AG10803 (cell line): ENCODE measurements at regions not wholly inside any gene's neighbourhood (a gene's known extent, or its start where the extent isn't known, plus 50 kb on each side); places are given as distances from the start of the nearest gene placed in this dataset.

Source experiments
- DNase-seq: peaks from one replicate; pipeline ENCODE4 v3.0.0; 2010; ENCODE audit warnings: low read depth
- H3K4me3 ChIP-seq: 2 replicates; pipeline ENCODE4 v1.5.1; 2011; ENCODE audit warnings: mild to moderate bottlenecking, low read length, control low read depth
- TF ChIP-seq, protein P1 (sequence below): conservative IDR thresholded peaks from 2 replicates; pipeline ENCODE4 v1.5.1; 2011; ENCODE audit warnings: mild to moderate bottlenecking, low read length, control low read depth, inconsistent platforms

DNA sequence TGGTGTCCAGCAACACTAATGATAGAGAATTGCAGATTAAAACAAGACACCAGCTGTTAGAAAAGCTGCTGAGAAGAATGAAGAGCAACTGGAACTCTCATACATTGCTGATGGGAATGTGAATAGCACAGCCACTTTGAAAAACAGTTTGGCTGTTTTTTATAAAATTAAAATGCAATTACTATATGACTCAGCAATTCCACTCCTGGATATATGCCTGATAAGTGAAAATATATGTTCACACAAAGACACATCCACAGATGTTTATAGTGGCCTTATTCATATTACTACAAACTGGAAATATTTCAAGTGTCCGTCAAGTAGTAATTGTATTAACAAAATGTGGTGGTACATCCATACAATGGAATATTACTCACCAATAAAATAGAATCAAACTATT, 99.7 kb upstream of the HAO2 start:
- no peak overlapping the region for H3K4me3 ChIP-seq
- no peak for DNase-seq
- TF ChIP-seq, protein P1, sequence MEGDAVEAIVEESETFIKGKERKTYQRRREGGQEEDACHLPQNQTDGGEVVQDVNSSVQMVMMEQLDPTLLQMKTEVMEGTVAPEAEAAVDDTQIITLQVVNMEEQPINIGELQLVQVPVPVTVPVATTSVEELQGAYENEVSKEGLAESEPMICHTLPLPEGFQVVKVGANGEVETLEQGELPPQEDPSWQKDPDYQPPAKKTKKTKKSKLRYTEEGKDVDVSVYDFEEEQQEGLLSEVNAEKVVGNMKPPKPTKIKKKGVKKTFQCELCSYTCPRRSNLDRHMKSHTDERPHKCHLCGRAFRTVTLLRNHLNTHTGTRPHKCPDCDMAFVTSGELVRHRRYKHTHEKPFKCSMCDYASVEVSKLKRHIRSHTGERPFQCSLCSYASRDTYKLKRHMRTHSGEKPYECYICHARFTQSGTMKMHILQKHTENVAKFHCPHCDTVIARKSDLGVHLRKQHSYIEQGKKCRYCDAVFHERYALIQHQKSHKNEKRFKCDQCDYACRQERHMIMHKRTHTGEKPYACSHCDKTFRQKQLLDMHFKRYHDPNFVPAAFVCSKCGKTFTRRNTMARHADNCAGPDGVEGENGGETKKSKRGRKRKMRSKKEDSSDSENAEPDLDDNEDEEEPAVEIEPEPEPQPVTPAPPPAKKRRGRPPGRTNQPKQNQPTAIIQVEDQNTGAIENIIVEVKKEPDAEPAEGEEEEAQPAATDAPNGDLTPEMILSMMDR, result no peak

DNA sequence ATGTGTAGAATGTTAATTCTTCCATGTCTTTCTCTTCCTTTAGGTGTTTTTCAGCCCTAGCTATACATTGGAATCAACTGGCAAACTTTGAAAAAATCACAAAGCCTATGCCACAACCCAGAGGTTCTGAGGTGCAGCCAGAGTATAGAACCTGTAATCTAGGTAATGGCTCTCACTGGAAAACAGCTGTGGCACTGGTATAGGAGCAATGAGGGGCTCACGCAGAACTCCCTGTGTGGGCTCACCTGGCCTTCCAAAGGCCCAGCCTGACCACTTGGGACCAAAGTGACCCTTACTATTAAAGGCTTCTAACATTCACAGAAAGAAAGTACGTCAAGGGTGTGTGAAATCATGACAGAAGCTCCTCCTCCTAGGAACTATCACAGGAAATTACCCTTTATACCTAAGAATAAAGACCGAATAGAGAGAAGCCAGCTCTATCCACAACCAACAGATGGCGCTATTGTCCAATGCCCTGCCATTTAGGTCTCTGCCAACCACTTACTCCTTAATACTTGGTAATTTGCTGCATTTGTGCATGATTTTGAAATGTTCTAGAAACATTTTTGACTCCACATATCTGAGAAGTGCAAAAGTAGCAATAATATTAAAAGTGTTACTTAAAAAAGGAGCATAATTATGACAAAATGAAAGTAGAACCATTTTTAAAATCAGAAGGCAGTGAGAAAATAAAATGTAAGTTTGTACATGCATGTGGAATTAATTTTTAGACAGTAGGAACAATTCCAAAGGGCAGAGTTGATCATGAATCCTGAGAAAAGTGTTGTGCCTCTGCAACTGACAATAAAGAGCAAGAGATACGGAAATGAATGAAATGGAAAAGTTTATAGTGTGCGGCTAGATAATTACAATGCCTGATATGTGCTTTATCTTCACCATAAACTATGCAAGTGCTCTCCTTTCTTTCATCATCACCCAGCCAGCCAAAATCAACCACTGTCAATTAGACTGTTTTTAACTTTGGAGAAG, 93.1 kb upstream of the HAO2 start:
- DNase-seq, result peak; percentile 75
- H3K4me3 ChIP-seq, result no peak overlapping the region
- TF ChIP-seq, protein P1, result peak; percentile 99

DNA sequence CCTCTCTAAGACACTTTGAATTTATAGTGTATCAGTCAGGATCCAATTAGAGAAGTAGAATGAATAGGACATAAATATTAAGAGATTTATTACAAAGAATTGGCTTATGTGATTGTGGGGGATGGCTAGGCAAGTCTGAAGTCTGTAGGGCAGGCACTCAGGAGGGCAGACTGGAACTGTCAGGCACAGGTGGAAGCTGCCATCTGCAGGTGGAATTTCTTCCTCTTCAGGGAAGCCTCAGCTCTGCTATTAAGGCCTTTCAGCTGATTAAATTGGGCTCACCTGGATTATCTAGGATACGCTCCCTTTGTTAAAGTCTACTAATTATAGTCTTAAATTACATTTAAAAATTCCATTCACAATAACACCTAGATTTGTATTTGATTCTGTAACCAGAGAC, 92.0 kb upstream of the HAO2 start:
- TF ChIP-seq, protein P1, result no peak
- no peak overlapping the region for H3K4me3 ChIP-seq
- no peak for DNase-seq

DNA sequence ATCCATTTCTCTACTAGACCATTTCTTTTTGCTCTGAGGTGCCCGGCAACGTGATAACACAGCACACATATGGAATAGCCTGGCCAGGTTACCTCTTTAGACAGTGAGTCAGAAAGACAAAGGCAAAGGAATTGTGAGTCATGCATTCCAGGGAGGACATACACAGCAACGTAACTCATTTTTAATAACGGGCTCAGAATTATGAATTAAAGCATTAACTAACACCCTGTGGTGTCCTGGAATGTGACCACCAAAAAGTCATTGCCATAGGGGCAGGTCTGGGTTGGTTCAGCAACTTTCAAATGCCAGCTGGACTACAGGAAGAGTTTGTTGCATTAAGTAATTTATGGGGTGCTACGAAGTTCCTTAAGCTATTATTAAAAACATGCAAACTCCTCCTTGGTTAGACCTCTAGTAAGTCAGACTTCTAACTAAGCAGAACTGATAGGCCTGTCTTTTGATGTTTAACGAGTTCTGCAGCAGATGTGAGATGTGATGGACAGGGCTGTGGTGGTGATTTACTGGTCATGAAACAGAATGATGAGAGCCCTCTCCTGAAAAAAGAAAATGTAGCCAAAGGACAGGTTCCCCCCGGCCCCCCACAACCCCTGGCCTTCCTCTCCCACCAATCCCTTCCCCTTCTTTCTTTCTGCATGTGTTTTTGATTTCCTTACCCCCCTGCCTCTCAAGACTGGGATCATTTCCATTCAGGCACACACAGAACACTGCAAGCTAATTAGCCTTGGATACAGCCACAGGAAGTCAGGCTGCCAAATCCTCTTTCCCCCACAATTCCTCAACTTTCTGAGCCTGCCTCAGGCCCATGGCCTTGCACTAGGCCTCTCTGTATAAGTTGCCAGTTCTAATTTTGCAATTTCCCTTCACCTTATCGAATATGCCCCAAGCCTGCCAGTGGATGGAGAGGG, 88.9 kb upstream of the HAO2 start:
- peak; percentile 94 for DNase-seq
- TF ChIP-seq, protein P1, result no peak
- no peak overlapping the region for H3K4me3 ChIP-seq

DNA sequence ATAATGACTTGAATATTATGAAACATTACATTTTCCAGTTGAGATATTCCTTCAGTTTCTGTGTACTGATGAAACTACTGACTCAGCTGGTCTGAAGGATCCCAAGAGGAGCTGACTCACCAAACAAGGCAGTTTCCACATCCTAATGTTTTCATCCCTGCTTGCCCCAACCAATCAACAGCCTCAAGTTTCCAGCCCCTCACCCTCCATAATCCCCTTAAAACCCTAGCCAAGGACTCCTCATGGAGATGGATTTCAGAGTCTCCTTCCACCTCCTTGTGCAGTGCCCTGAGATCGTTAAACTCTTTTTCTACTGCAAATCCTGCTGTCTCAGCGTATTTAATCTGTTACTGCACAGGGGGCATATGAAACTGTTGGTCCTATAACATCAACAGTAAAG, 83.1 kb upstream of the HAO2 start:
- peak; percentile 85 for DNase-seq
- TF ChIP-seq, protein P1, result no peak
- no peak overlapping the region for H3K4me3 ChIP-seq

DNA sequence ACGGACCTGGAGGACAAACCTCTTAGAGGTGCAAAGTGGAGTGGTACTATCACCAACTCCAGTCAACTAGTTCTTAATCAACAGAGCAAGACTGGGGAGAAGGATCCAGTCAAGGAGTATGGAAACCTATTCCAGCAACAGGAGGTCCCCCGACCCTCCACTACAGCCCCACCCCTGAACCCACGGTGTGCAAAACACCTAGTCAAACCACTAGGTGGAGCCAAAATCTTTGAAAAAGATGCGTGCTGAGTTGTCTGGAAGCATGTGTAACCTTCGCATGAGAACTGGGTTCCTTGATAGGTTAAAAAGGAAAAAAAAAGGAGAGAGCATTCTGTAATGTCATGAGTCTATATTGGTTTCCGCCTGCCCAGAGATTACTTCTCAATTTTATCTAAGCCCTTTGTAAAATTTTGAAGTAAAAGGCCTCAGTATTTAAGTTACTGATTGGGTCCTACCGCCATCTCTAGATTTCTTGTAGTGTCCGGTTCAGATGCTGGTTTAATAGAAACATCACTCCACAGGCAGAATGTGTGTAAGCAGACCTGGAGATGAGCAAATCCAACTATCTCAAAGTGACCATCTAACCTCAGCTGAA, 81.9 kb upstream of the HAO2 start:
- TF ChIP-seq, protein P1, result peak; percentile 55
- no peak overlapping the region for H3K4me3 ChIP-seq
- peak; percentile 44 for DNase-seq
